ENCODE measurements at regions not wholly inside any gene's neighbourhood (a gene's known extent, or its start where the extent isn't known, plus 50 kb on each side); places are given as distances from the start of the nearest gene placed in this dataset.
"Not testable (repeated sequence)": the region's sequence is repeated elsewhere in the genome, so short reads cannot be mapped to it uniquely, and the experiment has no call there.

DNA sequence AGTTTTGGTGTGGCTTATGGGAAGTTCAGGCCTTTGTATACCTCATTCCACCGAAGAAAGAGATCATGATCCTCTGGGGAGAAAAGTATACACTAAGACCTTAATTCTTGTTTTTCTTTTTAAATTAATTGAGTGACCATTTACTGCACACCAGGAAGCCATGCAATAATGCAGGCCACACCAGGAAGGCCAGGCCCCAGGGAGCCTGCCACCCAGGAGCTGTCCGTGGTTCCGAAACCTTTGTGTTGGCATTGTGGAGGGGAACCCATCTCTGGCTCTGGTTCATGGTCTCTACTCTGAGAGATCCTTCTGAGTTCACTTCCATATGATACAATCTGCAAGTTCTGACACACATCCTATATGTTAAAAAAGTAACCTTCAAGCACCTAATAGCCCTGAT, 291.8 kb downstream of the MIAT start:
- Histone ChIP-seq H3K36me3 (replicated peaks; ENCODE audit: insufficient read depth, low read length) (no peaks in the 10 kb centered on the region), H2AFZ (ENCODE audit: low read length) (no peak overlapping the region), H4K20me1 (ENCODE audit: insufficient read depth, low read length) (no peaks in the 10 kb centered on the region), H3K79me2 (ENCODE audit: low read length) (no peaks in the 10 kb centered on the region), H3K4me2 (ENCODE audit: low read depth, low read length) (no peak overlapping the region), H3K4me1 (ENCODE audit: low read length) (no peaks in the 10 kb centered on the region), H3K27me3 (replicated peaks; ENCODE audit: insufficient read depth, low read length) (peaks cover 24% of the 10 kb centered on the region), H3K9me3 (replicated peaks; ENCODE audit: insufficient read depth, low read length) (no peaks in the 10 kb centered on the region), H3K27ac (ENCODE audit: low read length) (no peak overlapping the region), H3F3A (ENCODE audit: insufficient read depth, low read length) (no peaks in the 10 kb centered on the region), H3K9ac (ENCODE audit: low read length) (no peak overlapping the region), H3K9me2 (replicated peaks; ENCODE audit: insufficient read depth, low read length) (no peaks in the 10 kb centered on the region), H3K4me3 (ENCODE audit: low read length) (no peak overlapping the region)
- TF ChIP-seq, protein P1, sequence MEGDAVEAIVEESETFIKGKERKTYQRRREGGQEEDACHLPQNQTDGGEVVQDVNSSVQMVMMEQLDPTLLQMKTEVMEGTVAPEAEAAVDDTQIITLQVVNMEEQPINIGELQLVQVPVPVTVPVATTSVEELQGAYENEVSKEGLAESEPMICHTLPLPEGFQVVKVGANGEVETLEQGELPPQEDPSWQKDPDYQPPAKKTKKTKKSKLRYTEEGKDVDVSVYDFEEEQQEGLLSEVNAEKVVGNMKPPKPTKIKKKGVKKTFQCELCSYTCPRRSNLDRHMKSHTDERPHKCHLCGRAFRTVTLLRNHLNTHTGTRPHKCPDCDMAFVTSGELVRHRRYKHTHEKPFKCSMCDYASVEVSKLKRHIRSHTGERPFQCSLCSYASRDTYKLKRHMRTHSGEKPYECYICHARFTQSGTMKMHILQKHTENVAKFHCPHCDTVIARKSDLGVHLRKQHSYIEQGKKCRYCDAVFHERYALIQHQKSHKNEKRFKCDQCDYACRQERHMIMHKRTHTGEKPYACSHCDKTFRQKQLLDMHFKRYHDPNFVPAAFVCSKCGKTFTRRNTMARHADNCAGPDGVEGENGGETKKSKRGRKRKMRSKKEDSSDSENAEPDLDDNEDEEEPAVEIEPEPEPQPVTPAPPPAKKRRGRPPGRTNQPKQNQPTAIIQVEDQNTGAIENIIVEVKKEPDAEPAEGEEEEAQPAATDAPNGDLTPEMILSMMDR (IDR thresholded peaks at IDR 0.05; ENCODE audit: low read length), result no peak
- TF ChIP-seq EZH2 (optimal IDR thresholded peaks at IDR 0.05; ENCODE audit: low read depth, low read length) (no peak), EZH2phosphoT487 (IDR thresholded peaks at IDR 0.05; ENCODE audit: low read length) (no peak)
- DNase-seq, result no peak

DNA sequence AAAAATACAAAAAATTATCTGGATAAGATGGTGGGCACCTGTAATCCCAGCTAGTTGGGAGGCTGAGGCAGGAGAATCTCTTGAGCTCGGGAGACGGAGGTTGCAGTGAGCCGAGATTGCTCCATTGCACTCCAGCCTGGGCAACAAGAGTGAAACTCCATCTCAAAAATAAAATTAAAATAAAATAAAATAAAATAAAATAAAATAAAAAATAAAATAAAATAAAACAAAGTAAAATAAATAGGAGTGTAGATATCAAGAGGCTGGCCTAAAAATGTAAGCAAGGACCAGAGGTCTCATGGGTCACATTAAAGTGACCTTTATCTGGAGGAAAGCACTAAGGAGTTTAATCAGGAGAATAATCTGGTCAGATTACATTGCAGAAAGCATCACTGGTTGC, 293.8 kb downstream of the MIAT start:
- H3K9me2 ChIP-seq (replicated peaks; ENCODE audit: insufficient read depth, low read length); H3K4me2 ChIP-seq (ENCODE audit: low read depth, low read length); H4K20me1 ChIP-seq (ENCODE audit: insufficient read depth, low read length); DNase-seq; H3K27ac ChIP-seq (ENCODE audit: low read length); H3K4me1 ChIP-seq (ENCODE audit: low read length); H2AFZ ChIP-seq (ENCODE audit: low read length); H3F3A ChIP-seq (ENCODE audit: insufficient read depth, low read length); H3K36me3 ChIP-seq (replicated peaks; ENCODE audit: insufficient read depth, low read length); H3K9ac ChIP-seq (ENCODE audit: low read length); H3K79me2 ChIP-seq (ENCODE audit: low read length); H3K4me3 ChIP-seq (ENCODE audit: low read length); H3K9me3 ChIP-seq (replicated peaks; ENCODE audit: insufficient read depth, low read length): not testable (repeated sequence)
- peaks cover 37% of the 10 kb centered on the region for H3K27me3 ChIP-seq (replicated peaks; ENCODE audit: insufficient read depth, low read length)

DNA sequence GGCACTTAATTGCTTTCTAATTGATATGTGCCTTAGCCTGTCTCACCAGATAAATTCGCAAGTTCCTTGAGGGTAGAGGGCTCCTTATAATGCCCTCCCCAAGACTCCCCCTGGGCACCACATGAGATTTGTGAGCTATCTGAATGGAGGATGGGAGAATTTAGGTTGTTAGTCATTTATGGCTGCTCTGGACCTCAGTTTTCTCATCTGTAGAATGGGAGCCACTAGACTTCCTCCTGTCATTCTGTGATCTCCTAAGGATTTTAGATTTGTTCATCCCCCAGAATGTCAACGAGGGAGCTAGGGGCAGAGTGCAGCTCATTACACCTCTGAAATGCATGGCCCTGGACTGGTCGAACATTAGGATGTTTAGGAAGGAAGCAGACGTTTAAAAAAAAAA, 294.6 kb downstream of the MIAT start:
- Histone ChIP-seq H3K9me2 (replicated peaks; ENCODE audit: insufficient read depth, low read length) (no peaks in the 10 kb centered on the region), H3K9me3 (replicated peaks; ENCODE audit: insufficient read depth, low read length) (no peaks in the 10 kb centered on the region), H3K27ac (ENCODE audit: low read length) (no peak overlapping the region), H3K9ac (ENCODE audit: low read length) (no peak overlapping the region), H3K27me3 (replicated peaks; ENCODE audit: insufficient read depth, low read length) (peaks cover 46% of the 10 kb centered on the region), H3K4me2 (ENCODE audit: low read depth, low read length) (no peak overlapping the region), H4K20me1 (ENCODE audit: insufficient read depth, low read length) (no peaks in the 10 kb centered on the region), H3K36me3 (replicated peaks; ENCODE audit: insufficient read depth, low read length) (no peaks in the 10 kb centered on the region), H3K4me1 (ENCODE audit: low read length) (no peaks in the 10 kb centered on the region), H3K79me2 (ENCODE audit: low read length) (no peaks in the 10 kb centered on the region), H2AFZ (ENCODE audit: low read length) (no peak overlapping the region), H3K4me3 (ENCODE audit: low read length) (no peak overlapping the region), H3F3A (ENCODE audit: insufficient read depth, low read length) (no peaks in the 10 kb centered on the region)
- TF ChIP-seq EZH2phosphoT487 (IDR thresholded peaks at IDR 0.05; ENCODE audit: low read length) (no peak), EZH2 (optimal IDR thresholded peaks at IDR 0.05; ENCODE audit: low read depth, low read length) (no peak)
- TF ChIP-seq, protein P1 (IDR thresholded peaks at IDR 0.05; ENCODE audit: low read length), result no peak
- DNase-seq, result no peak

DNA sequence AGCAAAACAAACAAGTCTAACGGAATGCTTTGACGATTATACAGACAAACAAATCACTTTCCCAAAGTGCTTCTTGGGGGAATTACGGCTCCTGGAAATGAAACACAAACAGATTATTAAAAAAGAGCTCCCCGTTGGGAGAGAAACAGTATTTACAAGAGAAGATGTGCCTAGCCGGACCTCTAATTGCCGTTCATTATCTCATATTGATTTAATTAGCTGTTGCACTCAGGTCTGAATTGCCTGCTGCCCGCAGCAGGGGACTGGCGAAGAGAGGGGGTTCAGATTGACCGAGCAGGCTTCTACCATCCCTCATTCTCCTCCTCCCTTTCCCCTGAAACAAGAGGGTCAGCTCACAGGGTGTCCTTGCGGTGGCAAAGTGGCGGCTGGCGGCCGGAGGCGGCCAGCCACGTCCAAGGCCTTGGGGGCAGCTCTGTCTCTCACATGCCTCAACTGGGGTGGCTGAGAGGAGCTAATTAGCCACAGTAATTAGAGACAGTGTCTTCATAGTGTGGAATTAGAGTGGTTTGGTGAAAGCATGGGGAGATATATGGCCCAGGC, 295.1 kb downstream of the MIAT start:
- H3K9ac ChIP-seq (ENCODE audit: low read length), result no peak overlapping the region
- no peak overlapping the region for H3K4me3 ChIP-seq (ENCODE audit: low read length)
- TF ChIP-seq EZH2 (optimal IDR thresholded peaks at IDR 0.05; ENCODE audit: low read depth, low read length) (no peak), EZH2phosphoT487 (IDR thresholded peaks at IDR 0.05; ENCODE audit: low read length) (no peak)
- TF ChIP-seq, protein P1 (IDR thresholded peaks at IDR 0.05; ENCODE audit: low read length), result no peak

More for the DNA sequence above, 295.1 kb downstream of the MIAT start:
- no peak overlapping the region for H3K4me2 ChIP-seq (ENCODE audit: low read depth, low read length)
- H3K27ac ChIP-seq (ENCODE audit: low read length), result no peak overlapping the region
- no peaks in the 10 kb centered on the region for H3K79me2 ChIP-seq (ENCODE audit: low read length)
- peaks cover 51% of the 10 kb centered on the region for H3K27me3 ChIP-seq (replicated peaks; ENCODE audit: insufficient read depth, low read length)
- DNase-seq, result no peak
- no peaks in the 10 kb centered on the region for H3K4me1 ChIP-seq (ENCODE audit: low read length)
- H4K20me1 ChIP-seq (ENCODE audit: insufficient read depth, low read length), result no peaks in the 10 kb centered on the region
- H3K9me2 ChIP-seq (replicated peaks; ENCODE audit: insufficient read depth, low read length), result no peaks in the 10 kb centered on the region
- H3K9me3 ChIP-seq (replicated peaks; ENCODE audit: insufficient read depth, low read length), result no peaks in the 10 kb centered on the region
- H3F3A ChIP-seq (ENCODE audit: insufficient read depth, low read length), result no peaks in the 10 kb centered on the region
- no peaks in the 10 kb centered on the region for H3K36me3 ChIP-seq (replicated peaks; ENCODE audit: insufficient read depth, low read length)
- H2AFZ ChIP-seq (ENCODE audit: low read length), result no peak overlapping the region

All from MM.1S (cell line).